ENCODE measurements at regions not wholly inside any gene's neighbourhood (a gene's known extent, or its start where the extent isn't known, plus 50 kb on each side); places are given as distances from the start of the nearest gene placed in this dataset.

GRCh38 chrX:140092121-140092520 lies 126.8 kb upstream of the CXorf66 start:
- Histone ChIP-seq H3K27me3 (peaks cover 0 to 23% (median 4%) of the 10 kb centered on the region in 4 donors), H3K4me1 (peaks cover 0 to 8% (median 0%) of the 10 kb centered on the region in 3 donors)
- WGBS, 2 donors: 93 to 100% methylated on average over 3 to 4 of the region's 26 CpGs

GRCh38 chrX:140091125-140091886 lies 126.0 kb upstream of the CXorf66 start:
- H3K9me3 ChIP-seq: no peaks in the 10 kb centered on the region
- H3K27me3 ChIP-seq: peaks cover 0 to 23% (median 4%) of the 10 kb centered on the region in 4 donors
- H3K4me3 ChIP-seq: peak overlapping the region in 3 of 4 donors; percentile 24 to 59 (median 41)
- intact Hi-C loops (cut with DNase I): no loop called here
- TF ChIP-seq POLR2A (IDR thresholded peaks at IDR 0.05): no peak
- no peaks in the 10 kb centered on the region for H3K36me3 ChIP-seq
- peaks cover 0 to 8% (median 0%) of the 10 kb centered on the region in 3 donors for H3K4me1 ChIP-seq
- H3K27ac ChIP-seq: no peak overlapping the region
- DNase-seq: no peak
- 1 to 41% methylated on average over 11 to 13 of the region's 88 CpGs for WGBS, 2 donors

More at GRCh38 chrX:140092121-140092520, 126.8 kb upstream of the CXorf66 start:
- H3K9me3 ChIP-seq: no peaks in the 10 kb centered on the region
- intact Hi-C loops (cut with DNase I): no loop called here
- H3K27ac ChIP-seq: no peak overlapping the region
- DNase-seq: no peak
- peak overlapping the region in 2 of 4 donors; percentile 41 to 59 for H3K4me3 ChIP-seq
- TF ChIP-seq CTCF (IDR thresholded peaks at IDR 0.05) (no peak), POLR2A (IDR thresholded peaks at IDR 0.05) (no peak)
- no peaks in the 10 kb centered on the region for H3K36me3 ChIP-seq

GRCh38 chrX:140090800-140091124 lies 125.4 kb upstream of the CXorf66 start:
- no peak for TF ChIP-seq CTCF (IDR thresholded peaks at IDR 0.05)
- Histone ChIP-seq H3K36me3 (no peaks in the 10 kb centered on the region), H3K4me1 (peaks cover 0 to 8% (median 0%) of the 10 kb centered on the region in 3 donors), H3K27ac (no peak overlapping the region), H3K9me3 (no peaks in the 10 kb centered on the region), H3K27me3 (peaks cover 0 to 23% (median 4%) of the 10 kb centered on the region in 4 donors), H3K4me3 (peak overlapping the region in 3 of 4 donors; percentile 24 to 59 (median 41))
- intact Hi-C loops (cut with DNase I): no loop called here
- no peak for DNase-seq
- WGBS, 2 donors: 20 to 52% methylated on average over 1 to 11 of the region's 15 CpGs

GRCh38 chrX:140088438-140088837 lies 123.1 kb upstream of the CXorf66 start:
- no peak for TF ChIP-seq CTCF (IDR thresholded peaks at IDR 0.05)
- no peak for TF ChIP-seq POLR2A (IDR thresholded peaks at IDR 0.05)
- intact Hi-C loops (cut with DNase I): no loop called here
- no peaks in the 10 kb centered on the region for H3K36me3 ChIP-seq
- H3K27ac ChIP-seq: no peak overlapping the region
- peaks cover 0 to 8% (median 0%) of the 10 kb centered on the region in 3 donors for H3K4me1 ChIP-seq
- no peak overlapping the region for H3K4me3 ChIP-seq
- H3K9me3 ChIP-seq: no peaks in the 10 kb centered on the region
- WGBS, 2 donors: 70 to 87% methylated on average over 2 of the region's 2 CpGs
- DNase-seq: no peak
- peaks cover 0 to 23% (median 4%) of the 10 kb centered on the region in 4 donors for H3K27me3 ChIP-seq

GRCh38 chrX:140087875-140088274 lies 122.6 kb upstream of the CXorf66 start:
- H3K4me3 ChIP-seq: no peak overlapping the region
- TF ChIP-seq POLR2A (IDR thresholded peaks at IDR 0.05) (no peak), CTCF (IDR thresholded peaks at IDR 0.05) (no peak)
- no peak for DNase-seq
- H3K36me3 ChIP-seq: no peaks in the 10 kb centered on the region
- WGBS, 2 donors: 29 to 36% methylated on average over 3 to 4 of the region's 4 CpGs
- intact Hi-C loops (cut with DNase I): no loop called here
- peaks cover 0 to 8% (median 0%) of the 10 kb centered on the region in 3 donors for H3K4me1 ChIP-seq
- H3K9me3 ChIP-seq: no peaks in the 10 kb centered on the region
- H3K27ac ChIP-seq: no peak overlapping the region
- H3K27me3 ChIP-seq: peaks cover 0 to 23% (median 4%) of the 10 kb centered on the region in 4 donors

Data from esophagus squamous epithelium (tissue), 5 donors.